ENCODE measurements at regions not wholly inside any gene's neighbourhood (a gene's known extent, or its start where the extent isn't known, plus 50 kb on each side); places are given as distances from the start of the nearest gene placed in this dataset.

DNA sequence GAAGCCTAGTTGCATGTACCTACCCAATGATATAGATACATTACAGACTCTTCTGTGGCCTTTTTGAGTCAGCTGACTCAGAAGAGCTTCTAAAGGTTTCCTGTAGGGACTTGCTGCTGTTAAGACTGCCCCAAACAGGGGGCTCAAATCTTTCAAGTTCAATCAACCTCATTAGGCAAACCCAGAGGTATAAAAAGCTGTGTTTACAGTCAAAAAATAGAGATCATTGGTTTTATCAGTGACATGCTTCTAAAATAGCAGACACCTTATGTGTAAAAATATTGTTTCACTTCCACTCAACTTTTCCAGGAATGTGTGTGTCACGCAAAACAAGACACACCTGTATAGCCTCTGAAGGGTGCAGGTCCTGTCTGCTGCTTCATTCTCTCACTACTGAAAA is 624.3 kb upstream of the FANCL start:
- no peak for TF ChIP-seq EZH2 (IDR thresholded peaks at IDR 0.05; ENCODE audit: borderline replicate concordance, low read length)
- TF ChIP-seq, protein P1, sequence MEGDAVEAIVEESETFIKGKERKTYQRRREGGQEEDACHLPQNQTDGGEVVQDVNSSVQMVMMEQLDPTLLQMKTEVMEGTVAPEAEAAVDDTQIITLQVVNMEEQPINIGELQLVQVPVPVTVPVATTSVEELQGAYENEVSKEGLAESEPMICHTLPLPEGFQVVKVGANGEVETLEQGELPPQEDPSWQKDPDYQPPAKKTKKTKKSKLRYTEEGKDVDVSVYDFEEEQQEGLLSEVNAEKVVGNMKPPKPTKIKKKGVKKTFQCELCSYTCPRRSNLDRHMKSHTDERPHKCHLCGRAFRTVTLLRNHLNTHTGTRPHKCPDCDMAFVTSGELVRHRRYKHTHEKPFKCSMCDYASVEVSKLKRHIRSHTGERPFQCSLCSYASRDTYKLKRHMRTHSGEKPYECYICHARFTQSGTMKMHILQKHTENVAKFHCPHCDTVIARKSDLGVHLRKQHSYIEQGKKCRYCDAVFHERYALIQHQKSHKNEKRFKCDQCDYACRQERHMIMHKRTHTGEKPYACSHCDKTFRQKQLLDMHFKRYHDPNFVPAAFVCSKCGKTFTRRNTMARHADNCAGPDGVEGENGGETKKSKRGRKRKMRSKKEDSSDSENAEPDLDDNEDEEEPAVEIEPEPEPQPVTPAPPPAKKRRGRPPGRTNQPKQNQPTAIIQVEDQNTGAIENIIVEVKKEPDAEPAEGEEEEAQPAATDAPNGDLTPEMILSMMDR (IDR thresholded peaks at IDR 0.05; ENCODE audit: low read length), result no peak

All from OCI-LY1 (cell line).